ENCODE measurements at regions not wholly inside any gene's neighbourhood (a gene's known extent, or its start where the extent isn't known, plus 50 kb on each side); places are given as distances from the start of the nearest gene placed in this dataset.
"Not testable (repeated sequence)": the region's sequence is repeated elsewhere in the genome, so short reads cannot be mapped to it uniquely, and the experiment has no call there.

GRCh38 chr3:18982920-18983319 is 165.4 kb upstream of the KCNH8 start:
- Histone ChIP-seq H4K20me1 (ENCODE audit: control insufficient read depth, extremely low read depth, insufficient read depth, low read length) (no peaks in the 10 kb centered on the region), H3K9me1 (ENCODE audit: control insufficient read depth, extremely low read depth, insufficient read depth, low read length) (no peaks in the 10 kb centered on the region), H3K27me3 (ENCODE audit: control insufficient read depth, extremely low read depth, insufficient read depth, low read length) (no peaks in the 10 kb centered on the region), H3K36me3 (ENCODE audit: control insufficient read depth in 2 of 2, extremely low read depth in 1 of 2, insufficient read depth in 2 of 2, low read length in 2 of 2) (no peaks in the 10 kb centered on the region), H3K9ac (ENCODE audit: control insufficient read depth, extremely low read depth, insufficient read depth, low read length) (no peak overlapping the region), H2AFZ (ENCODE audit: control insufficient read depth, low read length) (no peak overlapping the region), H3K27ac (ENCODE audit: control insufficient read depth, insufficient read depth, low read length) (no peak overlapping the region), H3K79me2 (ENCODE audit: control insufficient read depth, insufficient read depth, low read length) (no peaks in the 10 kb centered on the region), H3K4me1 (ENCODE audit: control insufficient read depth, extremely low read depth, insufficient read depth, low read length) (no peaks in the 10 kb centered on the region), H3K4me2 (ENCODE audit: control insufficient read depth, extremely low read depth, insufficient read depth, low read depth, low read length) (no peak overlapping the region), H3K9me3 (ENCODE audit: control insufficient read depth, low read depth, low read length) (no peaks in the 10 kb centered on the region), H3K4me3 (ENCODE audit: control insufficient read depth in 2 of 3, extremely low read depth in 1 of 3, insufficient read depth in 2 of 3, low read depth in 1 of 3, low read length in 3 of 3) (no peak overlapping the region)
- dilution Hi-C loops (cut with MboI; ENCODE audit: extremely low pct_ligation_motif_present, low sequenced_read_pairs), result no loop called here
- no peak for FAIRE-seq
- TF ChIP-seq CTCF (optimal IDR thresholded peaks at IDR 0.05 in 1 of 3, IDR thresholded peaks at IDR 0.05 in 1 of 3, conservative IDR thresholded peaks at IDR 0.05 in 1 of 3; ENCODE audit: extremely low read depth in 1 of 3, insufficient read depth in 2 of 3, low read length in 3 of 3), result no peak
- no peak for DNase-seq (ENCODE audit: low read depth, low spot score)

- dilution Hi-C loops (cut with MboI; ENCODE audit: extremely low pct_ligation_motif_present, low sequenced_read_pairs), result not testable (repeated sequence)
Observed at GRCh38 chr3:18976102-18976501, 172.2 kb upstream of the KCNH8 start.

GRCh38 chr3:18968120-18968519 is 180.2 kb upstream of the KCNH8 start:
- dilution Hi-C loops (cut with MboI; ENCODE audit: extremely low pct_ligation_motif_present, low sequenced_read_pairs), result no loop called here
- Histone ChIP-seq H3K27me3 (ENCODE audit: control insufficient read depth, extremely low read depth, insufficient read depth, low read length) (no peaks in the 10 kb centered on the region), H3K4me2 (ENCODE audit: control insufficient read depth, extremely low read depth, insufficient read depth, low read depth, low read length) (no peak overlapping the region), H3K9me3 (ENCODE audit: control insufficient read depth, low read depth, low read length) (no peaks in the 10 kb centered on the region), H3K79me2 (ENCODE audit: control insufficient read depth, insufficient read depth, low read length) (no peaks in the 10 kb centered on the region), H3K9ac (ENCODE audit: control insufficient read depth, extremely low read depth, insufficient read depth, low read length) (no peak overlapping the region), H3K4me3 (ENCODE audit: control insufficient read depth in 2 of 3, extremely low read depth in 1 of 3, insufficient read depth in 2 of 3, low read depth in 1 of 3, low read length in 3 of 3) (no peak overlapping the region), H3K4me1 (ENCODE audit: control insufficient read depth, extremely low read depth, insufficient read depth, low read length) (no peaks in the 10 kb centered on the region), H3K27ac (ENCODE audit: control insufficient read depth, insufficient read depth, low read length) (no peak overlapping the region), H3K9me1 (ENCODE audit: control insufficient read depth, extremely low read depth, insufficient read depth, low read length) (no peaks in the 10 kb centered on the region), H3K36me3 (ENCODE audit: control insufficient read depth in 2 of 2, extremely low read depth in 1 of 2, insufficient read depth in 2 of 2, low read length in 2 of 2) (no peaks in the 10 kb centered on the region), H2AFZ (ENCODE audit: control insufficient read depth, low read length) (no peak overlapping the region), H4K20me1 (ENCODE audit: control insufficient read depth, extremely low read depth, insufficient read depth, low read length) (no peaks in the 10 kb centered on the region)
- no peak for DNase-seq (ENCODE audit: low read depth, low spot score)
- no peak for FAIRE-seq
- TF ChIP-seq CTCF (optimal IDR thresholded peaks at IDR 0.05 in 1 of 3, IDR thresholded peaks at IDR 0.05 in 1 of 3, conservative IDR thresholded peaks at IDR 0.05 in 1 of 3; ENCODE audit: extremely low read depth in 1 of 3, insufficient read depth in 2 of 3, low read length in 3 of 3), result no peak
- TF ChIP-seq EZH2 (IDR thresholded peaks at IDR 0.05; ENCODE audit: low read length), result no peak

More at GRCh38 chr3:18976102-18976501, 172.2 kb upstream of the KCNH8 start:
- H2AFZ ChIP-seq (ENCODE audit: control insufficient read depth, low read length); FAIRE-seq; H4K20me1 ChIP-seq (ENCODE audit: control insufficient read depth, extremely low read depth, insufficient read depth, low read length); H3K79me2 ChIP-seq (ENCODE audit: control insufficient read depth, insufficient read depth, low read length); H3K27ac ChIP-seq (ENCODE audit: control insufficient read depth, insufficient read depth, low read length); H3K4me1 ChIP-seq (ENCODE audit: control insufficient read depth, extremely low read depth, insufficient read depth, low read length); H3K36me3 ChIP-seq (ENCODE audit: control insufficient read depth in 2 of 2, extremely low read depth in 1 of 2, insufficient read depth in 2 of 2, low read length in 2 of 2); DNase-seq (ENCODE audit: low read depth, low spot score); H3K4me3 ChIP-seq (ENCODE audit: control insufficient read depth in 2 of 3, extremely low read depth in 1 of 3, insufficient read depth in 2 of 3, low read depth in 1 of 3, low read length in 3 of 3); H3K9ac ChIP-seq (ENCODE audit: control insufficient read depth, extremely low read depth, insufficient read depth, low read length); H3K4me2 ChIP-seq (ENCODE audit: control insufficient read depth, extremely low read depth, insufficient read depth, low read depth, low read length); H3K27me3 ChIP-seq (ENCODE audit: control insufficient read depth, extremely low read depth, insufficient read depth, low read length); H3K9me1 ChIP-seq (ENCODE audit: control insufficient read depth, extremely low read depth, insufficient read depth, low read length); H3K9me3 ChIP-seq (ENCODE audit: control insufficient read depth, low read depth, low read length): not testable (repeated sequence)

Measured in keratinocyte (primary cell).